ENCODE measurements at regions not wholly inside any gene's neighbourhood (a gene's known extent, or its start where the extent isn't known, plus 50 kb on each side); places are given as distances from the start of the nearest gene placed in this dataset.

- Histone ChIP-seq H3K9me2 (ENCODE audit: insufficient read depth) (no peaks in the 10 kb centered on the region), H3K79me2 (ENCODE audit: insufficient read depth) (no peaks in the 10 kb centered on the region), H3K27ac (no peak overlapping the region), H3K4me1 (ENCODE audit: insufficient read depth) (no peaks in the 10 kb centered on the region), H3K36me3 (ENCODE audit: low read depth) (no peaks in the 10 kb centered on the region), H3K9me3 (ENCODE audit: low read depth) (no peaks in the 10 kb centered on the region), H4K20me1 (ENCODE audit: insufficient read depth) (no peaks in the 10 kb centered on the region), H3K4me3 (no peak overlapping the region), H3K27me3 (replicated peaks; ENCODE audit: insufficient read depth) (no peaks in the 10 kb centered on the region), H3K4me2 (ENCODE audit: unreplicated experiment) (no peak overlapping the region), H3K9ac (no peak overlapping the region), H2AFZ (no peak overlapping the region), H3F3A (ENCODE audit: insufficient read depth) (no peaks in the 10 kb centered on the region)
- no peak for DNase-seq
- in situ Hi-C loops (cut with MboI): no loop called here
- WGBS, 2 experiments (ENCODE audit: low coverage in 1 of 2, low lambda C conversion rate in 2 of 2, missing lambda C conversion rate in 2 of 2): 21 to 44% methylated on average over 3 of the region's 3 CpGs
- TF ChIP-seq EZH2phosphoT487 (IDR thresholded peaks at IDR 0.05; ENCODE audit: insufficient read depth, low read depth) (no peak), EZH2 (IDR thresholded peaks at IDR 0.05; ENCODE audit: insufficient read depth, poor library complexity, severe bottlenecking) (no peak)
Observed at GRCh38 chrX:87727620-87728019, 210.0 kb downstream of the KLHL4 start.

GRCh38 chrX:87728024-87728423 lies 210.4 kb downstream of the KLHL4 start:
- no peaks in the 10 kb centered on the region for H3K9me2 ChIP-seq (ENCODE audit: insufficient read depth)
- no peak overlapping the region for H2AFZ ChIP-seq
- no peak overlapping the region for H3K27ac ChIP-seq
- H3K4me1 ChIP-seq (ENCODE audit: insufficient read depth): no peaks in the 10 kb centered on the region
- no peaks in the 10 kb centered on the region for H3F3A ChIP-seq (ENCODE audit: insufficient read depth)
- H3K9me3 ChIP-seq (ENCODE audit: low read depth): no peaks in the 10 kb centered on the region
- H3K27me3 ChIP-seq (replicated peaks; ENCODE audit: insufficient read depth): no peaks in the 10 kb centered on the region
- H3K4me2 ChIP-seq (ENCODE audit: unreplicated experiment): no peak overlapping the region
- no peak for TF ChIP-seq EZH2 (IDR thresholded peaks at IDR 0.05; ENCODE audit: insufficient read depth, poor library complexity, severe bottlenecking)
- TF ChIP-seq EZH2phosphoT487 (IDR thresholded peaks at IDR 0.05; ENCODE audit: insufficient read depth, low read depth): no peak
- H4K20me1 ChIP-seq (ENCODE audit: insufficient read depth): no peaks in the 10 kb centered on the region
- WGBS, 2 experiments (ENCODE audit: low coverage in 1 of 2, low lambda C conversion rate in 2 of 2, missing lambda C conversion rate in 2 of 2): 0 to 47% methylated on average over 1 to 9 of the region's 9 CpGs
- DNase-seq: no peak
- no peak overlapping the region for H3K9ac ChIP-seq
- no peaks in the 10 kb centered on the region for H3K79me2 ChIP-seq (ENCODE audit: insufficient read depth)
- in situ Hi-C loops (cut with MboI): no loop called here
- no peak overlapping the region for H3K4me3 ChIP-seq
- H3K36me3 ChIP-seq (ENCODE audit: low read depth): no peaks in the 10 kb centered on the region

- Histone ChIP-seq H3K4me2 (ENCODE audit: unreplicated experiment) (no peak overlapping the region), H4K20me1 (ENCODE audit: insufficient read depth) (no peaks in the 10 kb centered on the region), H3K4me1 (ENCODE audit: insufficient read depth) (no peaks in the 10 kb centered on the region), H3K27ac (no peak overlapping the region), H3K9me3 (ENCODE audit: low read depth) (no peaks in the 10 kb centered on the region), H3K27me3 (replicated peaks; ENCODE audit: insufficient read depth) (no peaks in the 10 kb centered on the region), H3K79me2 (ENCODE audit: insufficient read depth) (no peaks in the 10 kb centered on the region), H2AFZ (no peak overlapping the region), H3K36me3 (ENCODE audit: low read depth) (no peaks in the 10 kb centered on the region), H3K9ac (no peak overlapping the region), H3K9me2 (ENCODE audit: insufficient read depth) (no peaks in the 10 kb centered on the region), H3F3A (ENCODE audit: insufficient read depth) (no peaks in the 10 kb centered on the region), H3K4me3 (no peak overlapping the region)
- WGBS, 2 experiments (ENCODE audit: low coverage in 1 of 2, low lambda C conversion rate in 2 of 2, missing lambda C conversion rate in 2 of 2): 45 to 46% methylated on average over 7 of the region's 7 CpGs
- no peak for DNase-seq
- in situ Hi-C loops (cut with MboI): no loop called here
- TF ChIP-seq EZH2 (IDR thresholded peaks at IDR 0.05; ENCODE audit: insufficient read depth, poor library complexity, severe bottlenecking) (no peak), EZH2phosphoT487 (IDR thresholded peaks at IDR 0.05; ENCODE audit: insufficient read depth, low read depth) (no peak)
Observed at GRCh38 chrX:87728459-87728858, 210.9 kb downstream of the KLHL4 start.

GRCh38 chrX:87732133-87732532 lies 214.5 kb downstream of the KLHL4 start:
- H3K9me3 ChIP-seq (ENCODE audit: low read depth): no peaks in the 10 kb centered on the region

GRCh38 chrX:87736576-87736975 lies 219.0 kb downstream of the KLHL4 start:
- Histone ChIP-seq H3K36me3 (ENCODE audit: low read depth) (no peaks in the 10 kb centered on the region), H2AFZ (no peak overlapping the region), H3K27ac (no peak overlapping the region), H3K9me3 (ENCODE audit: low read depth) (no peaks in the 10 kb centered on the region), H3K27me3 (replicated peaks; ENCODE audit: insufficient read depth) (no peaks in the 10 kb centered on the region), H3K79me2 (ENCODE audit: insufficient read depth) (no peaks in the 10 kb centered on the region), H3F3A (ENCODE audit: insufficient read depth) (no peaks in the 10 kb centered on the region), H3K9ac (no peak overlapping the region), H3K9me2 (ENCODE audit: insufficient read depth) (no peaks in the 10 kb centered on the region), H3K4me2 (ENCODE audit: unreplicated experiment) (no peak overlapping the region), H4K20me1 (ENCODE audit: insufficient read depth) (no peaks in the 10 kb centered on the region), H3K4me1 (ENCODE audit: insufficient read depth) (no peaks in the 10 kb centered on the region), H3K4me3 (no peak overlapping the region)
- WGBS, 2 experiments (ENCODE audit: low coverage in 1 of 2, low lambda C conversion rate in 2 of 2, missing lambda C conversion rate in 2 of 2): 0 to 6% methylated on average over 2 of the region's 2 CpGs
- no peak for DNase-seq
- TF ChIP-seq EZH2phosphoT487 (IDR thresholded peaks at IDR 0.05; ENCODE audit: insufficient read depth, low read depth): no peak
- no peak for TF ChIP-seq EZH2 (IDR thresholded peaks at IDR 0.05; ENCODE audit: insufficient read depth, poor library complexity, severe bottlenecking)
- in situ Hi-C loops (cut with MboI): no loop called here

More at GRCh38 chrX:87732133-87732532, 214.5 kb downstream of the KLHL4 start:
- no peak for TF ChIP-seq EZH2 (IDR thresholded peaks at IDR 0.05; ENCODE audit: insufficient read depth, poor library complexity, severe bottlenecking)
- no peak for TF ChIP-seq EZH2phosphoT487 (IDR thresholded peaks at IDR 0.05; ENCODE audit: insufficient read depth, low read depth)
- in situ Hi-C loops (cut with MboI): no loop called here
- no peak for DNase-seq
- H3K36me3 ChIP-seq (ENCODE audit: low read depth): no peaks in the 10 kb centered on the region
- no peaks in the 10 kb centered on the region for H3K4me1 ChIP-seq (ENCODE audit: insufficient read depth)
- H3K9ac ChIP-seq: no peak overlapping the region
- no peaks in the 10 kb centered on the region for H3F3A ChIP-seq (ENCODE audit: insufficient read depth)
- no peaks in the 10 kb centered on the region for H3K27me3 ChIP-seq (replicated peaks; ENCODE audit: insufficient read depth)
- H3K79me2 ChIP-seq (ENCODE audit: insufficient read depth): no peaks in the 10 kb centered on the region
- no peaks in the 10 kb centered on the region for H3K9me2 ChIP-seq (ENCODE audit: insufficient read depth)
- H3K27ac ChIP-seq: no peak overlapping the region
- H2AFZ ChIP-seq: no peak overlapping the region
- no peak overlapping the region for H3K4me2 ChIP-seq (ENCODE audit: unreplicated experiment)
- no peaks in the 10 kb centered on the region for H4K20me1 ChIP-seq (ENCODE audit: insufficient read depth)
- H3K4me3 ChIP-seq: no peak overlapping the region

Data from GM23248 (cell line).